ENCODE measurements at regions not wholly inside any gene's neighbourhood (a gene's known extent, or its start where the extent isn't known, plus 50 kb on each side); places are given as distances from the start of the nearest gene placed in this dataset.

- Histone ChIP-seq H3K9me2 (replicated peaks; ENCODE audit: insufficient read depth, low read length) (no peaks in the 10 kb centered on the region), H3F3A (ENCODE audit: insufficient read depth, low read length) (no peaks in the 10 kb centered on the region), H3K27me3 (replicated peaks; ENCODE audit: insufficient read depth, low read length) (no peaks in the 10 kb centered on the region), H3K27ac (ENCODE audit: low read length) (no peak overlapping the region), H3K36me3 (replicated peaks; ENCODE audit: insufficient read depth, low read length) (no peaks in the 10 kb centered on the region), H3K9me3 (replicated peaks; ENCODE audit: insufficient read depth, low read length) (no peaks in the 10 kb centered on the region), H3K4me1 (ENCODE audit: low read length) (no peaks in the 10 kb centered on the region), H2AFZ (ENCODE audit: low read length) (no peak overlapping the region), H3K4me3 (ENCODE audit: low read length) (no peak overlapping the region), H3K79me2 (ENCODE audit: low read length) (no peaks in the 10 kb centered on the region), H3K4me2 (ENCODE audit: low read depth, low read length) (no peak overlapping the region), H4K20me1 (ENCODE audit: insufficient read depth, low read length) (no peaks in the 10 kb centered on the region), H3K9ac (ENCODE audit: low read length) (no peak overlapping the region)
- no peak for DNase-seq
- no peak for TF ChIP-seq EZH2phosphoT487 (IDR thresholded peaks at IDR 0.05; ENCODE audit: low read length)
- TF ChIP-seq EZH2 (optimal IDR thresholded peaks at IDR 0.05; ENCODE audit: low read depth, low read length), result no peak
- TF ChIP-seq CTCF (IDR thresholded peaks at IDR 0.05; ENCODE audit: low read length), result no peak
Measured at GRCh38 chr13:72144636-72145035, 277.6 kb upstream of the DACH1 start.

- Histone ChIP-seq H3F3A (ENCODE audit: insufficient read depth, low read length) (no peaks in the 10 kb centered on the region), H4K20me1 (ENCODE audit: insufficient read depth, low read length) (no peaks in the 10 kb centered on the region), H3K9ac (ENCODE audit: low read length) (no peak overlapping the region), H3K4me1 (ENCODE audit: low read length) (no peaks in the 10 kb centered on the region), H2AFZ (ENCODE audit: low read length) (no peak overlapping the region), H3K9me3 (replicated peaks; ENCODE audit: insufficient read depth, low read length) (no peaks in the 10 kb centered on the region), H3K9me2 (replicated peaks; ENCODE audit: insufficient read depth, low read length) (no peaks in the 10 kb centered on the region), H3K79me2 (ENCODE audit: low read length) (no peaks in the 10 kb centered on the region), H3K4me2 (ENCODE audit: low read depth, low read length) (no peak overlapping the region), H3K27me3 (replicated peaks; ENCODE audit: insufficient read depth, low read length) (no peaks in the 10 kb centered on the region), H3K4me3 (ENCODE audit: low read length) (no peak overlapping the region), H3K27ac (ENCODE audit: low read length) (no peak overlapping the region), H3K36me3 (replicated peaks; ENCODE audit: insufficient read depth, low read length) (no peaks in the 10 kb centered on the region)
- no peak for DNase-seq
- TF ChIP-seq EZH2 (optimal IDR thresholded peaks at IDR 0.05; ENCODE audit: low read depth, low read length) (no peak), EZH2phosphoT487 (IDR thresholded peaks at IDR 0.05; ENCODE audit: low read length) (no peak), CTCF (IDR thresholded peaks at IDR 0.05; ENCODE audit: low read length) (no peak)
Measured at GRCh38 chr13:72141855-72142519, 275.0 kb upstream of the DACH1 start.

DNA sequence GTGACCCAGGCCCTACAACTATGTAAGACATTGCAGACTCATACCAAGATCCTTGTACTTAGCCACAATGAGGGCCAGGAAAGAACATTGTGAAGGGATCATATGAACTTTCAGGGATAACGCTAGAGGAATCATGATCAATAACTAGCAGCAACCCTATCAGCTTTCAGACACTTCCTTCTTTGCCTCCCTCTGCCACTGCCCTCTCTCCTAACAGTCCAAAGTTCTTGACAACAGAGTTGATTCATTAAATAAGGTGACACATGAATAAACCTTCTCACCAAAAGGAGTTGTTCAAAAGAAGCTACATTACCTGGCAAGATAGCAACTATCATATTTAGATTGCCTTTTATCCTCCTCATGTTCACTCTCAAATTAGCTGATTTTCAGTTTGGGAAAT, 272.2 kb upstream of the DACH1 start:
- Histone ChIP-seq H3K9me3 (replicated peaks; ENCODE audit: insufficient read depth, low read length) (no peaks in the 10 kb centered on the region), H3K36me3 (replicated peaks; ENCODE audit: insufficient read depth, low read length) (no peaks in the 10 kb centered on the region), H3K9me2 (replicated peaks; ENCODE audit: insufficient read depth, low read length) (no peaks in the 10 kb centered on the region), H3K9ac (ENCODE audit: low read length) (no peak overlapping the region), H4K20me1 (ENCODE audit: insufficient read depth, low read length) (no peaks in the 10 kb centered on the region), H3K4me3 (ENCODE audit: low read length) (no peak overlapping the region), H3F3A (ENCODE audit: insufficient read depth, low read length) (no peaks in the 10 kb centered on the region), H3K4me2 (ENCODE audit: low read depth, low read length) (no peak overlapping the region), H3K4me1 (ENCODE audit: low read length) (no peaks in the 10 kb centered on the region), H3K27ac (ENCODE audit: low read length) (no peak overlapping the region), H3K79me2 (ENCODE audit: low read length) (no peaks in the 10 kb centered on the region), H2AFZ (ENCODE audit: low read length) (no peak overlapping the region), H3K27me3 (replicated peaks; ENCODE audit: insufficient read depth, low read length) (no peaks in the 10 kb centered on the region)
- DNase-seq, result no peak
- TF ChIP-seq EZH2 (optimal IDR thresholded peaks at IDR 0.05; ENCODE audit: low read depth, low read length) (no peak), EZH2phosphoT487 (IDR thresholded peaks at IDR 0.05; ENCODE audit: low read length) (no peak), CTCF (IDR thresholded peaks at IDR 0.05; ENCODE audit: low read length) (no peak)
